H9 (cell line): ENCODE measurements at regions not wholly inside any gene's neighbourhood (a gene's known extent, or its start where the extent isn't known, plus 50 kb on each side); places are given as distances from the start of the nearest gene placed in this dataset.

Source experiments
- DNase-seq: peaks from one replicate; pipeline ENCODE4 v3.0.0-alpha.2; 2017
- H2AFZ ChIP-seq: one replicate; pipeline ENCODE4 v1.6.1; 2013; ENCODE audit warnings: mild to moderate bottlenecking, low read length, control low read depth, moderate library complexity
- H2AK5ac ChIP-seq: 2 replicates; pipeline ENCODE4 v1.6.1; 2013; ENCODE audit warnings: low read length, control low read depth, mixed read lengths; ENCODE audit not compliant: insufficient read length
- H2BK120ac ChIP-seq: one replicate; pipeline ENCODE4 v1.6.1; 2013; ENCODE audit warnings: low read depth, mild to moderate bottlenecking, low read length, control low read depth, inconsistent platforms; ENCODE audit not compliant: poor library complexity, severe bottlenecking
- H2BK12ac ChIP-seq: 2 replicates; pipeline ENCODE4 v1.6.1; 2013; ENCODE audit warnings: low read length, control low read depth, mixed read lengths, low read depth; ENCODE audit not compliant: insufficient read length
- H2BK15ac ChIP-seq: 2 replicates; pipeline ENCODE4 v1.6.1; 2013; ENCODE audit warnings: low read depth, low read length, control low read depth
- H2BK20ac ChIP-seq: one replicate; pipeline ENCODE4 v1.6.1; 2013; ENCODE audit warnings: low read depth, mild to moderate bottlenecking, low read length, control low read depth, inconsistent platforms; ENCODE audit not compliant: poor library complexity, severe bottlenecking
- H2BK5ac ChIP-seq: 2 replicates; pipeline ENCODE4 v1.6.1; 2013; ENCODE audit warnings: low read length, control low read depth, mixed read lengths; ENCODE audit not compliant: insufficient read length
- H3K14ac ChIP-seq: 2 replicates; pipeline ENCODE4 v1.6.1; 2013; ENCODE audit warnings: low read length, control low read depth; ENCODE audit not compliant: insufficient read depth
- H3K18ac ChIP-seq: 2 replicates; pipeline ENCODE4 v1.6.1; 2013; ENCODE audit warnings: low read depth, mild to moderate bottlenecking, mixed read lengths, low read length, control low read depth; ENCODE audit not compliant: insufficient read length
- H3K23ac ChIP-seq: 2 replicates; pipeline ENCODE4 v1.6.1; 2013; ENCODE audit warnings: low read length, control low read depth, mixed read lengths, low read depth; ENCODE audit not compliant: insufficient read length
- H3K23me2 ChIP-seq: 2 replicates; pipeline ENCODE4 v1.6.1; 2013; ENCODE audit warnings: low read depth, mild to moderate bottlenecking, mixed read lengths, low read length, control low read depth; ENCODE audit not compliant: insufficient read length, poor library complexity, severe bottlenecking
- H3K27ac ChIP-seq: 2 replicates; pipeline ENCODE4 v1.5.1; 2013; ENCODE audit warnings: low read length, control low read depth, mixed read lengths, low read depth; ENCODE audit not compliant: insufficient read length
- H3K27me3 ChIP-seq: 2 replicates; pipeline ENCODE4 v1.6.1; 2013; ENCODE audit warnings: low read length, control low read depth, inconsistent platforms; ENCODE audit not compliant: insufficient read depth
- H3K4ac ChIP-seq: 2 replicates; pipeline ENCODE4 v1.6.1; 2013; ENCODE audit warnings: low read depth, mild to moderate bottlenecking, control low read depth, inconsistent platforms, low read length, moderate library complexity
- H3K4me1 ChIP-seq: 2 replicates; pipeline ENCODE4 v1.6.1; 2013; ENCODE audit warnings: low read length, control low read depth, inconsistent platforms; ENCODE audit not compliant: insufficient read depth
- H3K4me2 ChIP-seq: 2 replicates; pipeline ENCODE4 v1.6.1; 2013; ENCODE audit warnings: low read length, control low read depth, mixed read lengths; ENCODE audit not compliant: insufficient read length, insufficient read depth
- H3K56ac ChIP-seq: 2 replicates; pipeline ENCODE4 v1.6.1; 2013; ENCODE audit warnings: low read depth, mild to moderate bottlenecking, mixed read lengths, low read length, control low read depth; ENCODE audit not compliant: insufficient read length
- H3K79me1 ChIP-seq: 2 replicates; pipeline ENCODE4 v1.6.1; 2013; ENCODE audit warnings: low read depth, mild to moderate bottlenecking, moderate library complexity, low read length, control low read depth, inconsistent platforms; ENCODE audit not compliant: insufficient read depth, poor library complexity, severe bottlenecking
- H3K79me2 ChIP-seq: 2 replicates; pipeline ENCODE4 v1.6.1; 2013; ENCODE audit warnings: low read length, control low read depth, inconsistent platforms; ENCODE audit not compliant: insufficient read depth
- H3K9ac ChIP-seq: 2 replicates; pipeline ENCODE4 v1.6.1; 2013; ENCODE audit warnings: low read length, control low read depth, mixed read lengths; ENCODE audit not compliant: insufficient read length; ENCODE audit errors: extremely low read depth
- H3K9me3 ChIP-seq: one replicate; pipeline ENCODE4 v1.6.1; 2013; ENCODE audit warnings: low read depth, low read length, inconsistent platforms; ENCODE audit not compliant: control insufficient read depth
- H3T11ph ChIP-seq: one replicate; pipeline ENCODE4 v1.6.1; 2013; ENCODE audit warnings: mild to moderate bottlenecking, low read length, control low read depth, inconsistent platforms
- H4K20me1 ChIP-seq: one replicate; pipeline ENCODE4 v1.6.1; 2013; ENCODE audit not compliant: control insufficient read depth, insufficient read length, insufficient read depth
- H4K5ac ChIP-seq: 2 replicates; pipeline ENCODE4 v1.6.1; 2013; ENCODE audit warnings: low read depth, mild to moderate bottlenecking, mixed read lengths, low read length, control low read depth; ENCODE audit not compliant: insufficient read length
- H4K8ac ChIP-seq: replicated peaks from 2 replicates; pipeline ENCODE4 v1.6.1; 2013; ENCODE audit warnings: low read length, control low read depth, mixed read lengths, low read depth; ENCODE audit not compliant: insufficient read length
- H4K91ac ChIP-seq: 2 replicates; pipeline ENCODE4 v1.6.1; 2013; ENCODE audit warnings: low read depth, mild to moderate bottlenecking, moderate library complexity, mixed read lengths, low read length, control low read depth; ENCODE audit not compliant: insufficient read length
- H3K27ac Mint-ChIP-seq, 3 experiments: 2 replicates in 2 of 3; 3 replicates in 1 of 3; pipeline ENCODE4 v1.8.0; 2020 to 2021; ENCODE audit warnings: mixed read lengths in 3 of 3, mild to moderate bottlenecking in 1 of 3, moderate library complexity in 1 of 3
- H3K27me3 Mint-ChIP-seq: 2 replicates; pipeline ENCODE4 v1.8.0; 2021; ENCODE audit warnings: low read depth, mild to moderate bottlenecking, moderate library complexity, mixed read lengths
- H3K36me3 Mint-ChIP-seq, 3 experiments: 2 replicates in 2 of 3; 3 replicates in 1 of 3; pipeline ENCODE4 v1.8.0; 2020 to 2021; ENCODE audit warnings: low read depth in 3 of 3, mixed read lengths in 3 of 3; ENCODE audit not compliant: insufficient read depth in 1 of 3
- H3K4me1 Mint-ChIP-seq, 2 experiments: 2 replicates each; pipeline ENCODE4 v1.8.0; 2020; ENCODE audit warnings: mixed read lengths in 2 of 2
- H3K4me3 Mint-ChIP-seq, 2 experiments: 2 replicates in 1 of 2; 3 replicates in 1 of 2; pipeline ENCODE4 v1.8.0; 2020 to 2021; ENCODE audit warnings: mild to moderate bottlenecking in 2 of 2, mixed read lengths in 2 of 2, moderate library complexity in 1 of 2
- H3K9me3 Mint-ChIP-seq, 2 experiments: 2 replicates in 1 of 2; 3 replicates in 1 of 2; pipeline ENCODE4 v1.8.0; 2020; ENCODE audit warnings: mild to moderate bottlenecking in 2 of 2, mixed read lengths in 2 of 2, moderate library complexity in 1 of 2
- WGBS: extraction: QIAGEN DNeasy Blood & Tissue Kit; methylation state at CpG from one replicate; pipeline ENCODE4 v1.1.7; 2013; ENCODE audit warnings: missing lambda C conversion rate, low lambda C conversion rate, mixed read lengths; ENCODE audit not compliant: insufficient read length; ENCODE audit errors: extremely low coverage; 5-methylcytosine and 5-hydroxymethylcytosine counted together
- TF ChIP-seq, protein P1 (sequence below): fragments of 200-600 bp; sonication (generic); conservative IDR thresholded peaks from 3 replicates; pipeline ENCODE4 v1.8.0; 2021; ENCODE audit warnings: antibody characterized with exemption, mild to moderate bottlenecking

GRCh38 chr15:62219799-62220198 lies 54.7 kb upstream of the C2CD4B start:
- no peaks in the 10 kb centered on the region for H3K79me1 ChIP-seq
- no peak overlapping the region for H4K5ac ChIP-seq
- no peaks in the 10 kb centered on the region for H3K27me3 ChIP-seq
- no peak overlapping the region for H2AFZ ChIP-seq
- H2BK20ac ChIP-seq = no peak overlapping the region
- H2BK12ac ChIP-seq = no peak overlapping the region
- H3K79me2 ChIP-seq = no peaks in the 10 kb centered on the region
- H3K9ac ChIP-seq = no peak overlapping the region
- no peak overlapping the region for H4K91ac ChIP-seq
- WGBS = no CpG with 5 or more reads among the region's 5 CpGs
- no peaks in the 10 kb centered on the region for H3K4me1 Mint-ChIP-seq
- no peak overlapping the region for H3K4me2 ChIP-seq
- no peak overlapping the region for H3K27ac ChIP-seq
- H4K20me1 ChIP-seq = no peaks in the 10 kb centered on the region
- no peak for DNase-seq
- peaks cover 5% of the 10 kb centered on the region for H3K27me3 Mint-ChIP-seq
- H3K14ac ChIP-seq = no peak overlapping the region
- H3K4me3 Mint-ChIP-seq = no peak overlapping the region
- peaks cover 13 to 29% (median 28%) of the 10 kb centered on the region in 3 experiments for H3K36me3 Mint-ChIP-seq
- H2BK120ac ChIP-seq = no peak overlapping the region
- H4K8ac ChIP-seq = no peak overlapping the region
- no peak overlapping the region for H3T11ph ChIP-seq
- H2BK5ac ChIP-seq = no peak overlapping the region
- no peak overlapping the region for H2AK5ac ChIP-seq
- H3K27ac Mint-ChIP-seq = no peak overlapping the region
- H3K23ac ChIP-seq = no peak overlapping the region
- peaks cover 35 to 37% of the 10 kb centered on the region in 2 experiments for H3K9me3 Mint-ChIP-seq
- no peak overlapping the region for H3K18ac ChIP-seq
- H3K56ac ChIP-seq = no peak overlapping the region
- TF ChIP-seq, protein P1, sequence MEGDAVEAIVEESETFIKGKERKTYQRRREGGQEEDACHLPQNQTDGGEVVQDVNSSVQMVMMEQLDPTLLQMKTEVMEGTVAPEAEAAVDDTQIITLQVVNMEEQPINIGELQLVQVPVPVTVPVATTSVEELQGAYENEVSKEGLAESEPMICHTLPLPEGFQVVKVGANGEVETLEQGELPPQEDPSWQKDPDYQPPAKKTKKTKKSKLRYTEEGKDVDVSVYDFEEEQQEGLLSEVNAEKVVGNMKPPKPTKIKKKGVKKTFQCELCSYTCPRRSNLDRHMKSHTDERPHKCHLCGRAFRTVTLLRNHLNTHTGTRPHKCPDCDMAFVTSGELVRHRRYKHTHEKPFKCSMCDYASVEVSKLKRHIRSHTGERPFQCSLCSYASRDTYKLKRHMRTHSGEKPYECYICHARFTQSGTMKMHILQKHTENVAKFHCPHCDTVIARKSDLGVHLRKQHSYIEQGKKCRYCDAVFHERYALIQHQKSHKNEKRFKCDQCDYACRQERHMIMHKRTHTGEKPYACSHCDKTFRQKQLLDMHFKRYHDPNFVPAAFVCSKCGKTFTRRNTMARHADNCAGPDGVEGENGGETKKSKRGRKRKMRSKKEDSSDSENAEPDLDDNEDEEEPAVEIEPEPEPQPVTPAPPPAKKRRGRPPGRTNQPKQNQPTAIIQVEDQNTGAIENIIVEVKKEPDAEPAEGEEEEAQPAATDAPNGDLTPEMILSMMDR = no peak
- no peak overlapping the region for H2BK15ac ChIP-seq
- no peaks in the 10 kb centered on the region for H3K4me1 ChIP-seq
- H3K9me3 ChIP-seq = peaks cover 24% of the 10 kb centered on the region
- H3K23me2 ChIP-seq = no peaks in the 10 kb centered on the region
- no peak overlapping the region for H3K4ac ChIP-seq
